ENCODE measurements at regions not wholly inside any gene's neighbourhood (a gene's known extent, or its start where the extent isn't known, plus 50 kb on each side); places are given as distances from the start of the nearest gene placed in this dataset.

- no peak overlapping the region for H3K4me3 Mint-ChIP-seq (ENCODE audit: unreplicated experiment)
Observed at GRCh38 chr3:34408088-34408487, 609.7 kb downstream of the PDCD6IP start.

GRCh38 chr3:34411596-34411995 lies 613.2 kb downstream of the PDCD6IP start:
- peaks cover 8% of the 10 kb centered on the region for H3K9me3 Mint-ChIP-seq (ENCODE audit: unreplicated experiment)
- ChIA-PET POLR2A (no interaction called here), CTCF (no interaction called here)
- no peak for DNase-seq (ENCODE audit: unreplicated experiment)
- H3K27me3 Mint-ChIP-seq (ENCODE audit: insufficient read depth, unreplicated experiment) = no peaks in the 10 kb centered on the region
- H3K36me3 Mint-ChIP-seq (ENCODE audit: insufficient read depth, unreplicated experiment) = no peaks in the 10 kb centered on the region
- no peak overlapping the region for H3K4me3 Mint-ChIP-seq (ENCODE audit: unreplicated experiment)
- no peak overlapping the region for H3K27ac Mint-ChIP-seq (ENCODE audit: low read depth, unreplicated experiment)
- BruUV-seq (replicated peaks) = no TSS peak
- TF ChIP-seq CTCF (IDR thresholded peaks at IDR 0.05; ENCODE audit: unreplicated experiment) = no peak
- no peaks in the 10 kb centered on the region for H3K4me1 Mint-ChIP-seq (ENCODE audit: insufficient read depth, unreplicated experiment)
- intact Hi-C loops (cut with micrococcal nuclease) = no loop called here

More at GRCh38 chr3:34408088-34408487, 609.7 kb downstream of the PDCD6IP start:
- Mint-ChIP-seq H3K9me3 (ENCODE audit: unreplicated experiment) (peaks cover 8% of the 10 kb centered on the region), H3K36me3 (ENCODE audit: insufficient read depth, unreplicated experiment) (no peaks in the 10 kb centered on the region), H3K4me1 (ENCODE audit: insufficient read depth, unreplicated experiment) (no peaks in the 10 kb centered on the region), H3K27me3 (ENCODE audit: insufficient read depth, unreplicated experiment) (no peaks in the 10 kb centered on the region), H3K27ac (ENCODE audit: low read depth, unreplicated experiment) (no peak overlapping the region)
- no peak for DNase-seq (ENCODE audit: unreplicated experiment)
- ChIA-PET POLR2A (no interaction called here), CTCF (interaction anchor here (0.5 to 0.6 kb wide), 2 partner anchors 11 to 148 kb away, joined by 3 read pairs; no protein-coding TSS in a partner anchor)
- intact Hi-C loops (cut with micrococcal nuclease) = no loop called here
- no TSS peak for BruUV-seq (replicated peaks)
- TF ChIP-seq CTCF (IDR thresholded peaks at IDR 0.05; ENCODE audit: unreplicated experiment) = no peak

- Mint-ChIP-seq H3K4me3 (ENCODE audit: unreplicated experiment) (no peak overlapping the region), H3K27me3 (ENCODE audit: insufficient read depth, unreplicated experiment) (no peaks in the 10 kb centered on the region), H3K9me3 (ENCODE audit: unreplicated experiment) (peaks cover 18% of the 10 kb centered on the region), H3K4me1 (ENCODE audit: insufficient read depth, unreplicated experiment) (no peaks in the 10 kb centered on the region), H3K27ac (ENCODE audit: low read depth, unreplicated experiment) (no peak overlapping the region), H3K36me3 (ENCODE audit: insufficient read depth, unreplicated experiment) (no peaks in the 10 kb centered on the region)
- peak; percentile 58 for DNase-seq (ENCODE audit: unreplicated experiment)
- intact Hi-C loops (cut with micrococcal nuclease) = no loop called here
- TF ChIP-seq CTCF (IDR thresholded peaks at IDR 0.05; ENCODE audit: unreplicated experiment) = no peak
- CTCF ChIA-PET = no interaction called here
- POLR2A ChIA-PET = interaction anchor here (0.7 kb wide), 1 partner anchor 522 kb away, joined by 3 read pairs; no protein-coding TSS in a partner anchor
- BruUV-seq (replicated peaks) = no TSS peak
Observed at GRCh38 chr3:34419801-34420200, 621.4 kb downstream of the PDCD6IP start.

- H3K4me3 Mint-ChIP-seq (ENCODE audit: unreplicated experiment) = no peak overlapping the region
- intact Hi-C loops (cut with micrococcal nuclease) = no loop called here
- peaks cover 18% of the 10 kb centered on the region for H3K9me3 Mint-ChIP-seq (ENCODE audit: unreplicated experiment)
- H3K27ac Mint-ChIP-seq (ENCODE audit: low read depth, unreplicated experiment) = no peak overlapping the region
- no TSS peak for BruUV-seq (replicated peaks)
- DNase-seq (ENCODE audit: unreplicated experiment) = no peak
- H3K4me1 Mint-ChIP-seq (ENCODE audit: insufficient read depth, unreplicated experiment) = no peaks in the 10 kb centered on the region
- H3K36me3 Mint-ChIP-seq (ENCODE audit: insufficient read depth, unreplicated experiment) = no peaks in the 10 kb centered on the region
- CTCF ChIA-PET = no interaction called here
- POLR2A ChIA-PET = no interaction called here
- H3K27me3 Mint-ChIP-seq (ENCODE audit: insufficient read depth, unreplicated experiment) = no peaks in the 10 kb centered on the region
- no peak for TF ChIP-seq CTCF (IDR thresholded peaks at IDR 0.05; ENCODE audit: unreplicated experiment)
Observed at GRCh38 chr3:34421762-34422161, 623.3 kb downstream of the PDCD6IP start.
